NCI-H187 (cell line): ENCODE measurements at regions not wholly inside any gene's neighbourhood (a gene's known extent, or its start where the extent isn't known, plus 50 kb on each side); places are given as distances from the start of the nearest gene placed in this dataset.
"Not testable (repeated sequence)": the region's sequence is repeated elsewhere in the genome, so short reads cannot be mapped to it uniquely, and the experiment has no call there.

Experiments used
- DNase-seq, 2 experiments: peaks; one replicate each; lab custom pipeline; 2025; lab: John Stamatoyannopoulos, UW

- DNase-seq = no peak
Measured at GRCh38 chr1:60949826-60950197, 132.5 kb upstream of the NFIA start.

GRCh38 chr1:60949154-60949825 is 133.1 kb upstream of the NFIA start:
- DNase-seq = no peak

- no peak for DNase-seq
Measured at GRCh38 chr1:60948486-60948885, 133.9 kb upstream of the NFIA start.

GRCh38 chr1:60947367-60947766 is 135.0 kb upstream of the NFIA start:
- DNase-seq = no peak

- DNase-seq = no peak
Measured at GRCh38 chr1:60942896-60943638, 139.3 kb upstream of the NFIA start.

GRCh38 chr1:60942291-60942690 is 140.1 kb upstream of the NFIA start:
- DNase-seq = no peak

- not testable (repeated sequence) for DNase-seq
Measured at GRCh38 chr1:60940685-60941084, 141.7 kb upstream of the NFIA start.

- no peak for DNase-seq
Measured at GRCh38 chr1:60937720-60938119, 144.6 kb upstream of the NFIA start.

- no peak for DNase-seq
Measured at GRCh38 chr1:60936591-60937342, 145.6 kb upstream of the NFIA start.

GRCh38 chr1:60936163-60936562 is 146.2 kb upstream of the NFIA start:
- DNase-seq = peak in 1 of 2 experiments; percentile 13

GRCh38 chr1:60935599-60936110 is 146.7 kb upstream of the NFIA start:
- DNase-seq = no peak

- DNase-seq = no peak
Measured at GRCh38 chr1:60930130-60930529, 152.2 kb upstream of the NFIA start.

- DNase-seq = no peak
Measured at GRCh38 chr1:60924964-60925798, 157.2 kb upstream of the NFIA start.

- DNase-seq = no peak
Measured at GRCh38 chr1:60924165-60924564, 158.2 kb upstream of the NFIA start.

- DNase-seq = no peak
Measured at GRCh38 chr1:60923389-60924087, 158.8 kb upstream of the NFIA start.

GRCh38 chr1:60922304-60922703 is 160.1 kb upstream of the NFIA start:
- DNase-seq = no peak

- DNase-seq = no peak
Measured at GRCh38 chr1:60921175-60921574, 161.2 kb upstream of the NFIA start.

GRCh38 chr1:60920561-60920960 is 161.8 kb upstream of the NFIA start:
- no peak for DNase-seq

GRCh38 chr1:60918867-60919266 is 163.5 kb upstream of the NFIA start:
- no peak for DNase-seq

GRCh38 chr1:60916906-60917305 is 165.5 kb upstream of the NFIA start:
- DNase-seq = no peak

- DNase-seq = no peak
Measured at GRCh38 chr1:60916199-60916598, 166.2 kb upstream of the NFIA start.
